SK-N-SH (cell line): ENCODE measurements at regions not wholly inside any gene's neighbourhood (a gene's known extent, or its start where the extent isn't known, plus 50 kb on each side); places are given as distances from the start of the nearest gene placed in this dataset.
"Not testable (repeated sequence)": the region's sequence is repeated elsewhere in the genome, so short reads cannot be mapped to it uniquely, and the experiment has no call there.

Experiments used
- CHD2 ChIP-seq: fragments of 150-350 bp; IDR thresholded peaks from 2 replicates; pipeline ENCODE4 v1.6.1; 2018; ENCODE audit warnings: low read length; ENCODE audit not compliant: partially characterized antibody
- FOSL2 ChIP-seq: IDR thresholded peaks from 2 replicates; pipeline ENCODE4 v1.4.0; 2012; ENCODE audit warnings: low read depth, mild to moderate bottlenecking, moderate library complexity, borderline replicate concordance
- GATA2 ChIP-seq: sonication (generic); formaldehyde crosslinking; IDR thresholded peaks from 2 replicates; pipeline ENCODE4 v1.5.0; 2020; ENCODE audit warnings: mild to moderate bottlenecking, missing genetic modification reagents
- NFIC ChIP-seq: IDR thresholded peaks from 2 replicates; pipeline ENCODE4 v1.4.0; 2012; ENCODE audit warnings: borderline replicate concordance
- TF ChIP-seq, protein P1 (sequence below): IDR thresholded peaks from 2 replicates; pipeline ENCODE4 v1.6.1; 2012; ENCODE audit warnings: mild to moderate bottlenecking, low read depth, low read length, moderate library complexity

DNA sequence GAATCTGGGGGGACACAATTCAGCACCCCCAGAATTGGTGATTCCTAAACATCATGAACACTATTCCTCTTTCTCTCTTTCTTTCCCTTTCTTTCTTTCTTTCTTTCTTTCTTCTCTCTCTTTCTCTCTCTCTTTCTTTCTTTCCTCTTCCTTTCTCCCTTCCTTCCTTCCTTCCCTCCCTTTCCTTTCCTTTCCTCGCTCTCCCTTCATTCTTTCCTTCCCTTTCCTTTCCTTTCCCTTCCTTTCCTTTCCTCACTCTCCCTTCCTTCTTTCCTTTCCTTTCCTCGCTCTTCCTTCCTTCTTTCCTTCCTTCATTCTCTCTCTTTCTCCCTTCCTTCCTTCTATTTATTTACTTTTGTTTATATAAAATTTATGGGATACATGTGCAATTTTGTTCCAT lies 2616.6 kb upstream of the DEFB115 start:
- TF ChIP-seq FOSL2; CHD2; GATA2 (CRISPR knock-in tag); NFIC: not testable (repeated sequence)
- TF ChIP-seq, protein P1, sequence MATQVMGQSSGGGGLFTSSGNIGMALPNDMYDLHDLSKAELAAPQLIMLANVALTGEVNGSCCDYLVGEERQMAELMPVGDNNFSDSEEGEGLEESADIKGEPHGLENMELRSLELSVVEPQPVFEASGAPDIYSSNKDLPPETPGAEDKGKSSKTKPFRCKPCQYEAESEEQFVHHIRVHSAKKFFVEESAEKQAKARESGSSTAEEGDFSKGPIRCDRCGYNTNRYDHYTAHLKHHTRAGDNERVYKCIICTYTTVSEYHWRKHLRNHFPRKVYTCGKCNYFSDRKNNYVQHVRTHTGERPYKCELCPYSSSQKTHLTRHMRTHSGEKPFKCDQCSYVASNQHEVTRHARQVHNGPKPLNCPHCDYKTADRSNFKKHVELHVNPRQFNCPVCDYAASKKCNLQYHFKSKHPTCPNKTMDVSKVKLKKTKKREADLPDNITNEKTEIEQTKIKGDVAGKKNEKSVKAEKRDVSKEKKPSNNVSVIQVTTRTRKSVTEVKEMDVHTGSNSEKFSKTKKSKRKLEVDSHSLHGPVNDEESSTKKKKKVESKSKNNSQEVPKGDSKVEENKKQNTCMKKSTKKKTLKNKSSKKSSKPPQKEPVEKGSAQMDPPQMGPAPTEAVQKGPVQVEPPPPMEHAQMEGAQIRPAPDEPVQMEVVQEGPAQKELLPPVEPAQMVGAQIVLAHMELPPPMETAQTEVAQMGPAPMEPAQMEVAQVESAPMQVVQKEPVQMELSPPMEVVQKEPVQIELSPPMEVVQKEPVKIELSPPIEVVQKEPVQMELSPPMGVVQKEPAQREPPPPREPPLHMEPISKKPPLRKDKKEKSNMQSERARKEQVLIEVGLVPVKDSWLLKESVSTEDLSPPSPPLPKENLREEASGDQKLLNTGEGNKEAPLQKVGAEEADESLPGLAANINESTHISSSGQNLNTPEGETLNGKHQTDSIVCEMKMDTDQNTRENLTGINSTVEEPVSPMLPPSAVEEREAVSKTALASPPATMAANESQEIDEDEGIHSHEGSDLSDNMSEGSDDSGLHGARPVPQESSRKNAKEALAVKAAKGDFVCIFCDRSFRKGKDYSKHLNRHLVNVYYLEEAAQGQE: not testable (repeated sequence)
